ENCODE measurements at regions not wholly inside any gene's neighbourhood (a gene's known extent, or its start where the extent isn't known, plus 50 kb on each side); places are given as distances from the start of the nearest gene placed in this dataset.

GRCh38 chrX:4243759-4244158 is 530.3 kb upstream of the PRKX start:
- DNase-seq (ENCODE audit: low read depth): no peak

- DNase-seq (ENCODE audit: low read depth): no peak
Measured at GRCh38 chrX:4240541-4241194, 527.2 kb upstream of the PRKX start.

GRCh38 chrX:4239650-4240540 is 526.4 kb upstream of the PRKX start:
- no peak for DNase-seq (ENCODE audit: low read depth)

DNA sequence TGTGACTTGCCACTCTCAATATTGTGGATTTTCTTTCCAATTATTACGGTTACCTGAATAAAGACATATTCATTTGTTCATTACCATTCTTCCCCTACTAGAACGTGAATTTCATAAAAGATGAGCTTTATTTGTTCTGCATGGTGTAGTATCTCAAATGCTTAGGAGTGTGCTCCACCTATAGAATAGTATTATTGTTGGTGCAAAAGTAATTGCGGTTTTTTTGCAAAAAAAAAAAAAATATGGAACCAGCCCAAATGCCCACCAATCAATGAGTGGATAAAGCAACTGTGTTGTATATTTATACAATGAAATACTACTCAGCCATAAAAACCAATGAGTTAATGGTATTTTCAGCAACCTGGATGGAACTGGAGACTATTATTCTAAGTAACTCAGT is 525.5 kb upstream of the PRKX start:
- no peak for DNase-seq (ENCODE audit: low read depth)

- no peak for DNase-seq (ENCODE audit: low read depth)
Measured at GRCh38 chrX:4225086-4225485, 511.6 kb upstream of the PRKX start.

GRCh38 chrX:4206941-4207340 is 493.5 kb upstream of the PRKX start:
- no peak for DNase-seq (ENCODE audit: low read depth)

- DNase-seq (ENCODE audit: low read depth): no peak
Measured at GRCh38 chrX:4197971-4198370, 484.5 kb upstream of the PRKX start.

- no peak for DNase-seq (ENCODE audit: low read depth)
Measured at GRCh38 chrX:4193500-4194155, 480.2 kb upstream of the PRKX start.

DNA sequence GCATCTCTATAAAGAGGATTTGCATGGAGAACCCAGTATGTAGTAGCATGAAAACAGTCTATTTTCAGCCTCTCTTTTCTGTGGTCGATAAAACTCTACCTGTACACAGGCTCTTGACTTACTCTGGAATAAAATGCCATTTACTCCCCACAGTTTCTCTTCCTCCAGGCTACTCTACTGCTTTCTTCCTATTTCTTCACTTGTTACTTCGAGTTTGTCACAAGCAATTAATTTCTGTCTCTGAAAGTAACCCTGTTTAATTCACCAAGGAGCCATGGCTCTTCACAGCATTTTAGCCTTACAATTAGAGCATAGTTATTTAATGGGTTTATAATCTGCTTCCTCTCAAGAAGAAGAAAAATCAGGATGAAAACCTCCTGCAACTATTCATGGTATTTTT is 472.9 kb upstream of the PRKX start:
- DNase-seq (ENCODE audit: low read depth): no peak

DNA sequence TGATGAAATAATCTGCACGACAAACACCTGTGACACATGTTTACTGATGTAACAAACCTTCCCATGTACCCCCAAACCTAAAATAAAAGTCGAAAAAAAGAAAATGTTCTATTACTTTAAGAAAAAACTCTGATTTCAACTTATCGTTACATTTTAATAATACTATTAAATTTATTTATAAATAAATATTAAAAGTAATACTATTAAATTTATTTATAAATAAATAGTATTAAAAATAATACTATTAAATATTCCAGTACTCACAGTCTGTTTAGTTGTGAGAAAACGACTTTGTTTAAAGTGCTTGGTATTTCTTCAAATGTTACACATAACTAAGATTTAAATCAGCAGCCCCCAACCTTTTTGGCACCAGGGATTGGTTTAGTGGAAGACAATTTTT is 471.6 kb upstream of the PRKX start:
- no peak for DNase-seq (ENCODE audit: low read depth)

DNA sequence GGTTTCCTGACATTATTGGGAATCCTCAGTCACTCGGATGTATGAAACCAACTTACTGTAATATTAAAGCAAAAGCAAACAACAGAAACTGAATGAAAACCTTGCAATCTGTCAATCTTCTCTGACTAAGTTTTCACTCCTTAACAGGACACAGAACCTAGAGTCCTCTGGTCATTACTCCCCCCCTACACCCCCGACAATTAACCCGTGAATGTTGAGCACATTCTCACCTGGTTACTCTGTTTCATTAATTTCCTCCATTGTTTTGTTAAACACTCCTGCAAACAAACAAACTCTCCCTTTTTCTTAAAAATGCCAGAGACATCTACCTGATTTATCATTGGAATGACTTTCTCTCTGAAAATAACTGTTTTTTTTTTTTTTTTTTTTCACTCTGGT is 469.0 kb upstream of the PRKX start:
- no peak for DNase-seq (ENCODE audit: low read depth)

DNA sequence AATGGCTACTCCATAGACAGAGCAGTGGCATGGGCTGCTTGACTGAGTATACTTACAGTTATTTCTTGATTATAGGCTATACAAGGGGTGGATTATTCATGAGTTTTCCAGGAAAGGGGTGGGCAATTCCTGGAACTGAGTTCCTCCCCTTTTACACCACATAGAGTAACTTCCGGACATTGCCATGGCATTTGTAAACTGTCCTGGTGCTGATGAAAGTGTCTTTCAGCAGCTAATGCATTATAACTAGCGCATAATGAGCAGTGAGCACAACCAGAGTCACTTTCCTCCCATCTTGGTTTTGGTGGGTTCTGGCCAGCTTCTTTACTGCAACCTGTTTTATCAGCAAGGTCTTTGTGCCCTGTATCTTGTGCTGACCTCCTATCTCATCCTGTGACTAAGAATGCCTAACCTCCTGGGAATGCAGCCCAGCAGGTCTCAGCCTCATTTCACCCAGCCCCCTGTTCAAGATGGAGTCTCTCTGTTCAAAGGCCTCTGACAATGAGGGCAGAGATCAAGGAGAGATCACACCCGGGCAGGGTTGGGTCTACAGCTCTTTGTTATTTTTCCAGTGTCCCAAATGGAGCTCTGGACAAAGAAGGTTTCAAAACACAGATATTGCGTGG is 468.4 kb upstream of the PRKX start:
- DNase-seq (ENCODE audit: low read depth): no peak

DNA sequence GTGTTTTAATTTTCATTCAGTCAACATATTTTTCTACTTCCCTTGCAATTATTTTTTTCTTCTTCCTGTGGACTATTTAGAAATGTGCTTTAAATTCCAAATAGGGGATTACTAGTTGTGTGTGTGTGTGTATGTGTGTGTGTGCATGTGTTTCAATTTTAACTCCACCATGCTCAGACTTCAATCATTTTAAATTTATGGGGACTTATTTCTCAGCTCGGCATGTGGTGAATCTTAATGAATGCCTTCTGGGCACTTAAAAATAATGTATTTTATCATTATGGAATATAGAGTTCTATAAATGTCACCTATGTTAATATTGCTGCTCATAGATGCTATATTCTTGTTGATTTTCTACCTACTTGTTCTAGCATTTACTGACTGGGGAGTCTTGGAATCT is 465.6 kb upstream of the PRKX start:
- DNase-seq (ENCODE audit: low read depth): no peak

DNA sequence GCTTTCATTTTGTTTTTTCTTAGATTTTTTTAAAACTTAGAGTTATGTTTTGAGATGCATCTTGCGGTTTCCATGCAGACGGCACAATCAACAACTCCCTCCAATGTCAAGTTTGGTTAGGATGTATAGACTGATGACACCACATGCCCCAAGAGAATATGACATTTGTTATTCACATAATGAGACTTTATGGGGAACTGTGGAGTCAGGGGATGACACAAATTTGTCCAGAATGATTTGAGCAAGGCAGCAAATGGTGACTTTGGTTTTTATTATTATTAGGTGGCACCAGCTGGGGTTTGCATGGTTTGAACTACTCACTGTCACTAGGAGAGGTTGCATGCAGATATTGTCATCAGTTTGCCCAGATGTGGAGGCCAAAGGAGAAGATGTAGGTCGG is 461.8 kb upstream of the PRKX start:
- DNase-seq (ENCODE audit: low read depth): no peak

GRCh38 chrX:4173743-4174142 is 460.3 kb upstream of the PRKX start:
- DNase-seq (ENCODE audit: low read depth): no peak

DNA sequence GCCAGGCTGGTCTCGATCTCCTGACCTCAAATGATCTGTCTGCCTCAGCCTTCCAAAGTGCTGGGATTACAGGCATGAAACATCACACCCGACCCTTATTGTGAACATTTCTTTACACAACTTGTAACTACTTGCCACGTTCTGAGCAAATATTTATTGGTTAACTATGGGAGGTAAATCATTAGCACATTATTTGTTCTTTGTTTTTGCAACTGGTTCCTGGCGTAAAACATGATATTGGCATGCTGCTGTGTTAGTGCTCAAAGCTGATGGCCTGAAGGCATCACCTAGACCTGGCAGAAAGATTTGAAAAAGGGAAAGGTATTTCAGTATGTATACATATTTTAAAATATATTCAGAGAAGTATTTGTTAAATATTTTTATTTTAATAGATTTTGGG is 438.3 kb upstream of the PRKX start:
- DNase-seq (ENCODE audit: low read depth): no peak

DNA sequence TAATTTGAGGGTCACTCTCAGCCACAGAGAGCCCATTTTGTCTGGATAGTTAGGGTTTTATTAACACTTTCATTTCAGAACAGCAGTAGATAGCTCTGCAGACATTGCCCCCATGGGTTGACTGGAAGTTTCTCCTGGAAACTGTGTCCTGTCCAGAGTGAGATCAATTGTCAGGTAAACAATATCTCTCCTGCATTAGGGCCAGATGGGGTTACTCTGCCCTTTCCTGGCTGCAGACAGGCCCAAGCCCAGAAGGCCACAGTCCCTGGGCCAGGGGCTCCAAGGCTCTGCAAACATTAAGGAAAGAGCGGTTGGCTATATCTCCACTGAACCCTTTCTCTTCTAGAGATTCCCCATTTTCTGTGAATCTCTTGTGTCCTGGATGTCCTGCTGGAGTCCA is 436.8 kb upstream of the PRKX start:
- no peak for DNase-seq (ENCODE audit: low read depth)

- DNase-seq (ENCODE audit: low read depth): no peak
Measured at GRCh38 chrX:4129626-4130025, 416.2 kb upstream of the PRKX start.

DNA sequence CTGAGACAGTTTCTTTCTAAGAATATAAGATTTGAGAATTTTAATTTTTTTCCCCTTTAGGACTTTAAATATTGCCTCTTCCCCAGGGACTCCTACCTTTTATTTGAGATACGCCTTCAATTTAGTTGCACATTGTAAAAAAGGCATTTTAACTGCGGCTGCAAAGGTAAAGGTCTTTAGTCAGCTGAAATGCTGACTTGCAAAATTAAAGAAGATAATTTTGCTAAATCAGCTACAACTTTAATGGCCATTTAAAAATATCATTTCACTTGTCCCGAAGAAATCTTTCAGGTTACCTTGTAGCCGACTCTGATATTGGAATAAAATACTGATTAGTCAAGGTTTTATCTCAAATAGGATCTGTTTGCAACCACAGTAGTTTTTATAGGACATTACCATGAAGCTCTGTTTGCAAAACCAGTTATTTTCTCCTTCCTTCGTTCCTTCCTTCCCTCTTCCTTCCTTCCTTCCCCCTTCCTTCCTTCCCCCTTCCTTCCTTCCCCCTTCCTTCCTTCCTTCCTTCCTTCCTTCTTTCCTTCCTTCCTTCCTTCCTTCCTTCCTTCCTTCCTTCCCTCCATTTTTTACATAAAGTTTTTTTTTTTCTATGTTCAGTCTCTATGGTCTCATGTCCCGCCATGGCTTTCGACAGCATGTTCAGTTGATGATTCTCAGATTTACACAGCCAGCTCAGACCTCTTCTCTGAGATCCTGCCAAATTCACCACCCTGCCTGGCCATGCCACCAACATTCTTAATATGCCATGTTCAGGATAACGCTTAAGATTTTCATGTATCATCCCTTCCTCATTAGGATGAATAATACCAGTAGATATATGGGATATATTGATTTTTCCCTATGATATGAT is 405.4 kb upstream of the PRKX start:
- DNase-seq (ENCODE audit: low read depth): no peak

DNA sequence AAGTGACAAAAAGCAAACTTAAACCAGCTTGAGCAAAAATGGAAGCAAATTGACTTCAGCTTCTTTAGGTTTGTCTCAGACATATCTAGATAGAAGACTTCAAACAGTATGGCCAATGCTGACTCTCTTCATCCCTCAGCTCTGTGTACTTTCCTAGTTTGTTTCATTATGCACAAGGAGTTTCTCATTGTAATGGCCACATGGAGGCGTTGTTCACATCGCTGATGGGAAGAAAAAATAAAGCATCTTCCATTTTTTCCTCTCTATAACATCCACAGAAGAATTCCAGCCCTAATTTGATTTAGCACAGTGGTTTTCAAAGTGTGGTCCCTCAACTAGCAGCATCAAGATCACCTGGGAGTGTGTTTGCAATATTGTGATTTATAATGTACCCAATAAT is 397.5 kb upstream of the PRKX start:
- DNase-seq (ENCODE audit: low read depth): no peak

DNA sequence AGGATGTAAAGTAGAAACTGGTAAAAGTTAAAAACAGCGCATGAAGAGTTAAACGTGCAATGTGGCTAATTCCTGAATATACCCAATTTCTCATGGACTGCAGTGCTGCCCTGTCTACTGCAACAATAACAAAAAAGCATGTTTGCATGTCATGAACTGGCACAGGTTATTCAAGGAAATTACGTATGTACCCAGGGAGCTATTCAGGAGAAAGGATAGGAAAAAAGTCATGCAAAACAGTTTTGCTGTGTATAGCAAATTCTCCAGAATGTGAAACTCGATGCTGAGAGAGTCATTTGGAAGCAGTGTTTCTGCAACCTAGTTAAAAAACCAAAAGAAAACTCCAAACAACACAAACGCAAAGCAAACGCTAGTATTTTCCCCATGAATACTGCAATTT is 381.5 kb upstream of the PRKX start:
- no peak for DNase-seq (ENCODE audit: low read depth)
